OCI-LY1 (cell line): ENCODE measurements at regions not wholly inside any gene's neighbourhood (a gene's known extent, or its start where the extent isn't known, plus 50 kb on each side); places are given as distances from the start of the nearest gene placed in this dataset.

Experiments used
- H2AFZ ChIP-seq: fragments of 200-600 bp; sonication (generic), shearing (Covaris generic); 2 replicates; pipeline ENCODE4 v1.6.0; 2014; ENCODE audit warnings: antibody characterized with exemption, mild to moderate bottlenecking, low read length
- H3F3A ChIP-seq: fragments of 200-600 bp; sonication (generic), shearing (Covaris generic); 2 replicates; pipeline ENCODE4 v1.6.0; 2014; ENCODE audit warnings: mild to moderate bottlenecking, antibody characterized with exemption, low read length, moderate library complexity; ENCODE audit not compliant: insufficient read depth
- H3K27ac ChIP-seq: fragments of 200-600 bp; sonication (generic); 2 replicates; pipeline ENCODE4 v1.5.1; 2014; ENCODE audit warnings: low read length, mixed run types, mild to moderate bottlenecking, low read depth; ENCODE audit not compliant: poor library complexity, severe bottlenecking
- H3K27me3 ChIP-seq: fragments of 200-600 bp; sonication (generic); 2 replicates; pipeline ENCODE4 v1.6.0; 2014; ENCODE audit warnings: antibody characterized with exemption, mild to moderate bottlenecking, low read length, moderate library complexity; ENCODE audit not compliant: insufficient read depth
- H3K36me3 ChIP-seq: fragments of 200-600 bp; sonication (generic); 2 replicates; pipeline ENCODE4 v1.6.1; 2014; ENCODE audit warnings: mild to moderate bottlenecking, antibody characterized with exemption, low read length, moderate library complexity, mixed read lengths; ENCODE audit not compliant: insufficient read depth
- H3K4me1 ChIP-seq: fragments of 200-600 bp; sonication (generic); 2 replicates; pipeline ENCODE4 v1.5.1; 2014; ENCODE audit warnings: mild to moderate bottlenecking, low read length, moderate library complexity; ENCODE audit not compliant: insufficient read depth, severe bottlenecking
- H3K4me2 ChIP-seq: fragments of 200-600 bp; sonication (generic), shearing (Covaris generic); 2 replicates; pipeline ENCODE4 v1.6.1; 2014; ENCODE audit warnings: low read length
- H3K4me3 ChIP-seq: fragments of 200-600 bp; sonication (generic); 2 replicates; pipeline ENCODE4 v1.5.1; 2014; ENCODE audit warnings: low read length, low read depth, mild to moderate bottlenecking, mixed read lengths; ENCODE audit not compliant: poor library complexity, severe bottlenecking
- H3K79me2 ChIP-seq: fragments of 200-600 bp; shearing (Covaris generic); 2 replicates; pipeline ENCODE4 v1.6.1; 2016; ENCODE audit warnings: mixed run types, low read length, mixed read lengths; ENCODE audit not compliant: insufficient read depth
- H3K9ac ChIP-seq: fragments of 200-600 bp; sonication (generic), shearing (Covaris generic); 2 replicates; pipeline ENCODE4 v1.6.1; 2014; ENCODE audit warnings: mild to moderate bottlenecking, low read length, mixed read lengths
- H3K9me2 ChIP-seq: fragments of 200-600 bp; sonication (generic), shearing (Covaris generic); 2 replicates; pipeline ENCODE4 v1.6.1; 2014; ENCODE audit warnings: low read depth, mild to moderate bottlenecking, low read length, mixed read lengths
- H3K9me3 ChIP-seq: fragments of 200-600 bp; shearing (Covaris generic); 2 replicates; pipeline ENCODE4 v1.6.1; 2014; ENCODE audit warnings: low read length, mixed read lengths
- H4K20me1 ChIP-seq: fragments of 200-600 bp; sonication (generic), shearing (Covaris generic); 2 replicates; pipeline ENCODE4 v1.6.0; 2016; ENCODE audit warnings: mild to moderate bottlenecking, low read length; ENCODE audit not compliant: insufficient read depth
- CTCF ChIP-seq: fragments of 200-600 bp; sonication (generic), shearing (Covaris generic); IDR thresholded peaks from 2 replicates; pipeline ENCODE4 v1.5.1; 2017; ENCODE audit warnings: mild to moderate bottlenecking, antibody characterized with exemption, low read length, moderate library complexity, mixed read lengths
- EZH2 ChIP-seq: fragments of 200-600 bp; sonication (generic), shearing (Covaris generic); IDR thresholded peaks from 2 replicates; pipeline ENCODE4 v1.8.0; 2017; ENCODE audit warnings: borderline replicate concordance, mixed run types, mild to moderate bottlenecking, antibody characterized with exemption, low read length, moderate library complexity, mixed read lengths

- no peak overlapping the region for H2AFZ ChIP-seq
- H3K79me2 ChIP-seq: no peaks in the 10 kb centered on the region
- no peaks in the 10 kb centered on the region for H3K36me3 ChIP-seq
- H4K20me1 ChIP-seq: no peaks in the 10 kb centered on the region
- H3K4me1 ChIP-seq: no peaks in the 10 kb centered on the region
- H3K27ac ChIP-seq: no peak overlapping the region
- peaks cover 5% of the 10 kb centered on the region; the same call in 1 of the 2 replicates for H3K27me3 ChIP-seq
- H3K9me3 ChIP-seq: no peaks in the 10 kb centered on the region
- no peak overlapping the region for H3K4me2 ChIP-seq
- no peak overlapping the region for H3K9ac ChIP-seq
- H3K4me3 ChIP-seq: no peak overlapping the region
- TF ChIP-seq EZH2 (no peak), CTCF (no peak)
- H3F3A ChIP-seq: no peaks in the 10 kb centered on the region
- H3K9me2 ChIP-seq: no peaks in the 10 kb centered on the region
These were observed 508.6 kb downstream of the SHQ1 start for GRCh38 chr3:72339670-72340030.

- Histone ChIP-seq H2AFZ (no peak overlapping the region), H4K20me1 (no peaks in the 10 kb centered on the region), H3K4me3 (no peak overlapping the region), H3K27ac (no peak overlapping the region), H3K4me2 (no peak overlapping the region), H3K79me2 (no peaks in the 10 kb centered on the region), H3K4me1 (no peaks in the 10 kb centered on the region), H3K36me3 (no peaks in the 10 kb centered on the region), H3K27me3 (peaks cover 5% of the 10 kb centered on the region; the same call in 1 of the 2 replicates), H3K9me3 (no peaks in the 10 kb centered on the region), H3K9me2 (no peaks in the 10 kb centered on the region), H3F3A (no peaks in the 10 kb centered on the region), H3K9ac (no peak overlapping the region)
- no peak for TF ChIP-seq EZH2
- TF ChIP-seq CTCF: no peak
These were observed 509.1 kb downstream of the SHQ1 start for GRCh38 chr3:72338942-72339669.

- Histone ChIP-seq H3K36me3 (no peaks in the 10 kb centered on the region), H3K27me3 (peaks cover 5% of the 10 kb centered on the region; the same call in 1 of the 2 replicates), H4K20me1 (no peaks in the 10 kb centered on the region), H3K9me3 (no peaks in the 10 kb centered on the region), H2AFZ (no peak overlapping the region), H3K9me2 (no peaks in the 10 kb centered on the region), H3K9ac (no peak overlapping the region), H3K27ac (no peak overlapping the region), H3K4me3 (no peak overlapping the region), H3K4me1 (no peaks in the 10 kb centered on the region), H3K79me2 (no peaks in the 10 kb centered on the region), H3K4me2 (no peak overlapping the region), H3F3A (no peaks in the 10 kb centered on the region)
- TF ChIP-seq EZH2 (no peak), CTCF (no peak)
These were observed 509.9 kb downstream of the SHQ1 start for GRCh38 chr3:72338082-72338941.
